ENCODE measurements at regions not wholly inside any gene's neighbourhood (a gene's known extent, or its start where the extent isn't known, plus 50 kb on each side); places are given as distances from the start of the nearest gene placed in this dataset.

DNA sequence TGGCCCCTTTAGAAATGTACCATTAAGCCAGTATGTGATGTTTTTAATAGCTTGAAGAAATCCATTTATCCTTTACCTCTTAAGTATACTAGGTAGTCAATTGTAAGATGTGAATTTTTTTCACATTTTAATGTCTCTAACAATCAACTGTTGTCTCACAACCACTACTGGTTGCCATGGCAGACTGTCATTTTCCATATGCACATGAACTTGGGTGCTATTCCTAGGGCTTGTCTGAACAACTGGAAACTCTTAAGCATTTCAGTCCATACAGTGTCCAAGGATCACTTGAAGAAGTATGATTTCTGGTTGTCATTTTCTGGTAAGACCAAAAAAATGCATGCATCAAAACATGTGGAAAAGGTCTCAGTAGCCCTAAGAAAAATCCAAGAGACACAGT is 315.1 kb downstream of the HHIPL2 start:
- Histone ChIP-seq H4K20me1 (ENCODE audit: control insufficient read depth, insufficient read depth, low read depth, low read length) (no peaks in the 10 kb centered on the region), H3F3A (ENCODE audit: control insufficient read depth, insufficient read depth) (no peaks in the 10 kb centered on the region)
- TF ChIP-seq, protein P1, sequence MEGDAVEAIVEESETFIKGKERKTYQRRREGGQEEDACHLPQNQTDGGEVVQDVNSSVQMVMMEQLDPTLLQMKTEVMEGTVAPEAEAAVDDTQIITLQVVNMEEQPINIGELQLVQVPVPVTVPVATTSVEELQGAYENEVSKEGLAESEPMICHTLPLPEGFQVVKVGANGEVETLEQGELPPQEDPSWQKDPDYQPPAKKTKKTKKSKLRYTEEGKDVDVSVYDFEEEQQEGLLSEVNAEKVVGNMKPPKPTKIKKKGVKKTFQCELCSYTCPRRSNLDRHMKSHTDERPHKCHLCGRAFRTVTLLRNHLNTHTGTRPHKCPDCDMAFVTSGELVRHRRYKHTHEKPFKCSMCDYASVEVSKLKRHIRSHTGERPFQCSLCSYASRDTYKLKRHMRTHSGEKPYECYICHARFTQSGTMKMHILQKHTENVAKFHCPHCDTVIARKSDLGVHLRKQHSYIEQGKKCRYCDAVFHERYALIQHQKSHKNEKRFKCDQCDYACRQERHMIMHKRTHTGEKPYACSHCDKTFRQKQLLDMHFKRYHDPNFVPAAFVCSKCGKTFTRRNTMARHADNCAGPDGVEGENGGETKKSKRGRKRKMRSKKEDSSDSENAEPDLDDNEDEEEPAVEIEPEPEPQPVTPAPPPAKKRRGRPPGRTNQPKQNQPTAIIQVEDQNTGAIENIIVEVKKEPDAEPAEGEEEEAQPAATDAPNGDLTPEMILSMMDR (IDR thresholded peaks at IDR 0.05; ENCODE audit: low read depth, low read length, poor library complexity, severe bottlenecking) = no peak
- TF ChIP-seq EZH2phosphoT487 (IDR thresholded peaks at IDR 0.05; ENCODE audit: borderline replicate concordance, low read length) = no peak

DNA sequence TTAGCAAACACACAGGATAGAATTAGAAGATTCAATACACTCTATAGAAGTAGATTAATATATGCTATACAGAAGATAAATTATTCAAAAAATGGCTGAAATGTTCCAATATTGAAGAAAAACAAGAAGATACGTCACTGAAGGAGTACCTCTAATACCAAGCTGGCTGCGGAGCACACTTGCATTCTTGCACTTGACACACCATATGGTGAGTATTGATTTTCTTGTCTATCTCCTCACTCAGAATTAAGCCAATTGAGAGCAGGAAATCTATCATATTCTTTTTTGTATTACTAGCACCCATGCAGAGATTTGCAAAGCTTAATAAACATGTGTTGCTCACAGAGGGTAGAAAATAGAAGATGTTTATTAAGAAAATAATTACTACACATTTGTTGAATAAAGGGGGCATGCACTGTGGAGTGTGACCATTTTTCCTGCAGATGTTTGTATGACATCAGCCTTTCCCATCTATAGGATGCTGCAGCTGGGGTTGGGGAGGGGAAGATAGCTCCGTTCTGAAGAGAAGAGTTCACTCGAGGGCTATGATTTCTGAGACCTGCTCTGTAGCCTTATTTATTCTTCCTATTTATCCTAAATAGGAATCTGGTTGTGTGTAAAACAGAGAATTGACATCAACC is 318.1 kb downstream of the HHIPL2 start:
- no peak overlapping the region for H3K4me3 ChIP-seq (ENCODE audit: low read length)
- no peaks in the 10 kb centered on the region for H4K20me1 ChIP-seq (ENCODE audit: control insufficient read depth, insufficient read depth, low read depth, low read length)
- H3K9me2 ChIP-seq (replicated peaks; ENCODE audit: control insufficient read depth, low read length) = no peaks in the 10 kb centered on the region
- no peaks in the 10 kb centered on the region for H3K79me2 ChIP-seq (ENCODE audit: control insufficient read depth, low read length)
- no peaks in the 10 kb centered on the region for H3F3A ChIP-seq (ENCODE audit: control insufficient read depth, insufficient read depth)
- H3K4me1 ChIP-seq (ENCODE audit: control insufficient read depth, low read length) = no peaks in the 10 kb centered on the region
- TF ChIP-seq, protein P1 (IDR thresholded peaks at IDR 0.05; ENCODE audit: low read depth, low read length, poor library complexity, severe bottlenecking) = no peak
- TF ChIP-seq EZH2phosphoT487 (IDR thresholded peaks at IDR 0.05; ENCODE audit: borderline replicate concordance, low read length) = no peak
- H3K27me3 ChIP-seq (ENCODE audit: control insufficient read depth, low read length) = no peaks in the 10 kb centered on the region
- H3K27ac ChIP-seq (ENCODE audit: low read depth, low read length) = no peak overlapping the region
- no peaks in the 10 kb centered on the region for H3K9me3 ChIP-seq (ENCODE audit: control insufficient read depth, insufficient read depth, low read length)
- no peak overlapping the region for H3K4me2 ChIP-seq (ENCODE audit: low read length)
- H3K36me3 ChIP-seq (ENCODE audit: control insufficient read depth, low read length) = no peaks in the 10 kb centered on the region

More for the DNA sequence above, 315.1 kb downstream of the HHIPL2 start:
- no peak overlapping the region for H3K4me3 ChIP-seq (ENCODE audit: low read length)
- no peaks in the 10 kb centered on the region for H3K9me2 ChIP-seq (replicated peaks; ENCODE audit: control insufficient read depth, low read length)
- no peaks in the 10 kb centered on the region for H3K36me3 ChIP-seq (ENCODE audit: control insufficient read depth, low read length)
- no peaks in the 10 kb centered on the region for H3K27me3 ChIP-seq (ENCODE audit: control insufficient read depth, low read length)
- H3K4me1 ChIP-seq (ENCODE audit: control insufficient read depth, low read length) = no peaks in the 10 kb centered on the region
- no peaks in the 10 kb centered on the region for H3K79me2 ChIP-seq (ENCODE audit: control insufficient read depth, low read length)
- H3K27ac ChIP-seq (ENCODE audit: low read depth, low read length) = no peak overlapping the region
- no peak overlapping the region for H3K4me2 ChIP-seq (ENCODE audit: low read length)
- H3K9me3 ChIP-seq (ENCODE audit: control insufficient read depth, insufficient read depth, low read length) = no peaks in the 10 kb centered on the region

DNA sequence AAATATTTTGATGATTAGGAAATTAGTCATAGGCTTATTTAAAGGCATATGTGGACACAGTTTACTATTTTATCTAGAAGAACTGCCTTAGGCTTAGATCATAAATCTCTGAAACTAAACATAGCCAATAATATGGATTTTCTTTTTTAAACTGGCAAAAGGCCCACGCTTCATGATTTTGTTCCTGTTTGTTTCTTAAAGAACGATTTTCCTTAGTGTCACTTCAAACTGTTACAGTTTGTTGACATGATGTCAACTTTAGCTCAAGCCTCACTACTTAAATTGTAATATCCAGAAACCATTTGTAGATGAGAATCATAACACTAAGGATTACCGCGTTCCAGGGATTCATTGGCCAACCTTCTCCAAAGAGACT is 322.6 kb downstream of the HHIPL2 start:
- Histone ChIP-seq H3K27ac (ENCODE audit: low read depth, low read length) (no peak overlapping the region), H3K4me2 (ENCODE audit: low read length) (no peak overlapping the region)

More for the DNA sequence above, 322.6 kb downstream of the HHIPL2 start:
- H3K79me2 ChIP-seq (ENCODE audit: control insufficient read depth, low read length) = no peaks in the 10 kb centered on the region
- H4K20me1 ChIP-seq (ENCODE audit: control insufficient read depth, insufficient read depth, low read depth, low read length) = no peaks in the 10 kb centered on the region
- H3K27me3 ChIP-seq (ENCODE audit: control insufficient read depth, low read length) = no peaks in the 10 kb centered on the region
- H3K36me3 ChIP-seq (ENCODE audit: control insufficient read depth, low read length) = no peaks in the 10 kb centered on the region
- H3K9me3 ChIP-seq (ENCODE audit: control insufficient read depth, insufficient read depth, low read length) = no peaks in the 10 kb centered on the region
- TF ChIP-seq, protein P1 (IDR thresholded peaks at IDR 0.05; ENCODE audit: low read depth, low read length, poor library complexity, severe bottlenecking) = no peak
- no peak for TF ChIP-seq EZH2phosphoT487 (IDR thresholded peaks at IDR 0.05; ENCODE audit: borderline replicate concordance, low read length)
- no peaks in the 10 kb centered on the region for H3K9me2 ChIP-seq (replicated peaks; ENCODE audit: control insufficient read depth, low read length)
- no peaks in the 10 kb centered on the region for H3F3A ChIP-seq (ENCODE audit: control insufficient read depth, insufficient read depth)
- H3K4me1 ChIP-seq (ENCODE audit: control insufficient read depth, low read length) = no peaks in the 10 kb centered on the region
- no peak overlapping the region for H3K4me3 ChIP-seq (ENCODE audit: low read length)
